ENCODE measurements at regions not wholly inside any gene's neighbourhood (a gene's known extent, or its start where the extent isn't known, plus 50 kb on each side); places are given as distances from the start of the nearest gene placed in this dataset.

DNA sequence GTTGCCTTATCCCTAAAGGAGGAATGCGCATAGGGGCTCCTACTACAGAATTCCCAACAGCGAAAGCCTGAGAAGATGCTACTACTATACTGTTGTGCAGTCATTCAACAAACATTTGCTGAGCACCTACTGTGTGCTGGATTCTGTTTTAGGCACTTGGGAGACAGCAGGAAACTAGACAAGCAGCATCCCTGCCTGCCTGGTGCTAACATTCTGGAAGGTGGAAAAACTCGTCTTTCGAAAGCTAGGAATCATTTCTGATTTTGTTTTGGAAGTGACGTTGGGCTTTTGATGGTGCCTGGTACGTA, 131.5 kb upstream of the NCOR2 start:
- TF ChIP-seq CTCF (IDR thresholded peaks at IDR 0.05; ENCODE audit: insufficient read depth, low read length) (no peak), POLR2AphosphoS5 (IDR thresholded peaks at IDR 0.05; ENCODE audit: low read depth) (no peak)
